ENCODE measurements at regions not wholly inside any gene's neighbourhood (a gene's known extent, or its start where the extent isn't known, plus 50 kb on each side); places are given as distances from the start of the nearest gene placed in this dataset.

- Histone ChIP-seq H3K9me2 (replicated peaks; ENCODE audit: insufficient read depth, low read length) (no peaks in the 10 kb centered on the region), H3K4me3 (ENCODE audit: insufficient read depth, low read length, poor library complexity, severe bottlenecking) (no peak overlapping the region), H3K79me2 (ENCODE audit: insufficient read depth, low read length) (no peaks in the 10 kb centered on the region), H3K9ac (ENCODE audit: low read length) (no peak overlapping the region), H3K27me3 (ENCODE audit: low read length) (no peaks in the 10 kb centered on the region), H4K20me1 (ENCODE audit: low read depth, low read length) (no peaks in the 10 kb centered on the region), H2AFZ (ENCODE audit: low read depth, low read length, severe bottlenecking) (no peak overlapping the region), H3K4me2 (ENCODE audit: low read depth, low read length, poor library complexity, severe bottlenecking) (no peak overlapping the region), H3K27ac (ENCODE audit: low read depth, low read length) (no peak overlapping the region), H3K36me3 (ENCODE audit: low read length) (no peaks in the 10 kb centered on the region), H3K9me3 (ENCODE audit: insufficient read depth, low read length) (no peaks in the 10 kb centered on the region), H3F3A (ENCODE audit: insufficient read depth) (no peaks in the 10 kb centered on the region)
- no peak for TF ChIP-seq CTCF (IDR thresholded peaks at IDR 0.05; ENCODE audit: insufficient read depth, low read length, poor library complexity, severe bottlenecking)
- TF ChIP-seq EZH2phosphoT487 (conservative IDR thresholded peaks at IDR 0.05; ENCODE audit: low read length) = no peak
Observed at GRCh38 chr4:100778431-100778830, 260.6 kb upstream of the EMCN start.

- H3K4me2 ChIP-seq (ENCODE audit: low read depth, low read length, poor library complexity, severe bottlenecking) = no peak overlapping the region
- no peaks in the 10 kb centered on the region for H4K20me1 ChIP-seq (ENCODE audit: low read depth, low read length)
Observed at GRCh38 chr4:100762738-100763137, 244.9 kb upstream of the EMCN start.

GRCh38 chr4:100754751-100755150 lies 236.9 kb upstream of the EMCN start:
- Histone ChIP-seq H3K4me2 (ENCODE audit: low read depth, low read length, poor library complexity, severe bottlenecking) (no peak overlapping the region), H4K20me1 (ENCODE audit: low read depth, low read length) (no peaks in the 10 kb centered on the region), H3F3A (ENCODE audit: insufficient read depth) (no peaks in the 10 kb centered on the region), H3K27me3 (ENCODE audit: low read length) (no peaks in the 10 kb centered on the region), H3K36me3 (ENCODE audit: low read length) (no peaks in the 10 kb centered on the region), H3K79me2 (ENCODE audit: insufficient read depth, low read length) (no peaks in the 10 kb centered on the region), H3K9me2 (replicated peaks; ENCODE audit: insufficient read depth, low read length) (no peaks in the 10 kb centered on the region), H3K9ac (ENCODE audit: low read length) (no peak overlapping the region), H3K27ac (ENCODE audit: low read depth, low read length) (no peak overlapping the region), H2AFZ (ENCODE audit: low read depth, low read length, severe bottlenecking) (no peak overlapping the region), H3K9me3 (ENCODE audit: insufficient read depth, low read length) (no peaks in the 10 kb centered on the region), H3K4me3 (ENCODE audit: insufficient read depth, low read length, poor library complexity, severe bottlenecking) (no peak overlapping the region)
- TF ChIP-seq EZH2phosphoT487 (conservative IDR thresholded peaks at IDR 0.05; ENCODE audit: low read length) (no peak), CTCF (IDR thresholded peaks at IDR 0.05; ENCODE audit: insufficient read depth, low read length, poor library complexity, severe bottlenecking) (no peak)

More at GRCh38 chr4:100762738-100763137, 244.9 kb upstream of the EMCN start:
- Histone ChIP-seq H3K9ac (ENCODE audit: low read length) (no peak overlapping the region), H3K36me3 (ENCODE audit: low read length) (no peaks in the 10 kb centered on the region), H2AFZ (ENCODE audit: low read depth, low read length, severe bottlenecking) (no peak overlapping the region), H3K79me2 (ENCODE audit: insufficient read depth, low read length) (no peaks in the 10 kb centered on the region), H3K4me3 (ENCODE audit: insufficient read depth, low read length, poor library complexity, severe bottlenecking) (no peak overlapping the region), H3K9me2 (replicated peaks; ENCODE audit: insufficient read depth, low read length) (no peaks in the 10 kb centered on the region), H3K27ac (ENCODE audit: low read depth, low read length) (no peak overlapping the region), H3F3A (ENCODE audit: insufficient read depth) (no peaks in the 10 kb centered on the region), H3K27me3 (ENCODE audit: low read length) (no peaks in the 10 kb centered on the region), H3K9me3 (ENCODE audit: insufficient read depth, low read length) (no peaks in the 10 kb centered on the region)
- no peak for TF ChIP-seq CTCF (IDR thresholded peaks at IDR 0.05; ENCODE audit: insufficient read depth, low read length, poor library complexity, severe bottlenecking)

Measured in SU-DHL-6 (cell line).